HL-60 (cell line): ENCODE measurements at regions not wholly inside any gene's neighbourhood (a gene's known extent, or its start where the extent isn't known, plus 50 kb on each side); places are given as distances from the start of the nearest gene placed in this dataset.

ENCODE experiments used
- TF ChIP-seq, protein P1 (sequence below): IDR thresholded peaks from one replicate; pipeline ENCODE4 v1.5.1; 2011; ENCODE audit warnings: low read length, control low read depth, inconsistent platforms; ENCODE audit not compliant: insufficient read depth
- TF ChIP-seq, protein P2 (sequence below): IDR thresholded peaks from 2 replicates; pipeline ENCODE4 v1.6.1; 2012; ENCODE audit warnings: low read depth; ENCODE audit not compliant: insufficient replicate concordance

DNA sequence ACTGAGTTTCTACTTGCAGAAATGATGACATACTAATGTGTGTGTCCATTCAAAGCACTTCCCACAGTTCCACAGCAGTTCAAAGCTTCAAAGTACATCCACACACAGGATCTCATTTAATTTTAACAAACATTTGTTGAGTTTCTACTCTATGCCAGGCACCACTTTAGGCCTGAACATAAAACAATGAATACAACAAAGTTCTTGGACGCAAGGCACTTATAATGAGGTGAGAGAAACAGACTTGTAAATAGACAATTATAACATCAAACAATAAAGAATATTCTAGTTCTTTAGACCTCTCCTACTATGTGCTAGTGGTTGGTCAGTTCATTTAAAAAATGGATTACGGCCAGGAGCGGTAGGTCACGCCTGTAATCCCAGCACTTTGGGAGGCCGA is 82.0 kb upstream of the SPANXB1 start:
- TF ChIP-seq, protein P1, sequence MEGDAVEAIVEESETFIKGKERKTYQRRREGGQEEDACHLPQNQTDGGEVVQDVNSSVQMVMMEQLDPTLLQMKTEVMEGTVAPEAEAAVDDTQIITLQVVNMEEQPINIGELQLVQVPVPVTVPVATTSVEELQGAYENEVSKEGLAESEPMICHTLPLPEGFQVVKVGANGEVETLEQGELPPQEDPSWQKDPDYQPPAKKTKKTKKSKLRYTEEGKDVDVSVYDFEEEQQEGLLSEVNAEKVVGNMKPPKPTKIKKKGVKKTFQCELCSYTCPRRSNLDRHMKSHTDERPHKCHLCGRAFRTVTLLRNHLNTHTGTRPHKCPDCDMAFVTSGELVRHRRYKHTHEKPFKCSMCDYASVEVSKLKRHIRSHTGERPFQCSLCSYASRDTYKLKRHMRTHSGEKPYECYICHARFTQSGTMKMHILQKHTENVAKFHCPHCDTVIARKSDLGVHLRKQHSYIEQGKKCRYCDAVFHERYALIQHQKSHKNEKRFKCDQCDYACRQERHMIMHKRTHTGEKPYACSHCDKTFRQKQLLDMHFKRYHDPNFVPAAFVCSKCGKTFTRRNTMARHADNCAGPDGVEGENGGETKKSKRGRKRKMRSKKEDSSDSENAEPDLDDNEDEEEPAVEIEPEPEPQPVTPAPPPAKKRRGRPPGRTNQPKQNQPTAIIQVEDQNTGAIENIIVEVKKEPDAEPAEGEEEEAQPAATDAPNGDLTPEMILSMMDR, result no peak
- TF ChIP-seq, protein P2, sequence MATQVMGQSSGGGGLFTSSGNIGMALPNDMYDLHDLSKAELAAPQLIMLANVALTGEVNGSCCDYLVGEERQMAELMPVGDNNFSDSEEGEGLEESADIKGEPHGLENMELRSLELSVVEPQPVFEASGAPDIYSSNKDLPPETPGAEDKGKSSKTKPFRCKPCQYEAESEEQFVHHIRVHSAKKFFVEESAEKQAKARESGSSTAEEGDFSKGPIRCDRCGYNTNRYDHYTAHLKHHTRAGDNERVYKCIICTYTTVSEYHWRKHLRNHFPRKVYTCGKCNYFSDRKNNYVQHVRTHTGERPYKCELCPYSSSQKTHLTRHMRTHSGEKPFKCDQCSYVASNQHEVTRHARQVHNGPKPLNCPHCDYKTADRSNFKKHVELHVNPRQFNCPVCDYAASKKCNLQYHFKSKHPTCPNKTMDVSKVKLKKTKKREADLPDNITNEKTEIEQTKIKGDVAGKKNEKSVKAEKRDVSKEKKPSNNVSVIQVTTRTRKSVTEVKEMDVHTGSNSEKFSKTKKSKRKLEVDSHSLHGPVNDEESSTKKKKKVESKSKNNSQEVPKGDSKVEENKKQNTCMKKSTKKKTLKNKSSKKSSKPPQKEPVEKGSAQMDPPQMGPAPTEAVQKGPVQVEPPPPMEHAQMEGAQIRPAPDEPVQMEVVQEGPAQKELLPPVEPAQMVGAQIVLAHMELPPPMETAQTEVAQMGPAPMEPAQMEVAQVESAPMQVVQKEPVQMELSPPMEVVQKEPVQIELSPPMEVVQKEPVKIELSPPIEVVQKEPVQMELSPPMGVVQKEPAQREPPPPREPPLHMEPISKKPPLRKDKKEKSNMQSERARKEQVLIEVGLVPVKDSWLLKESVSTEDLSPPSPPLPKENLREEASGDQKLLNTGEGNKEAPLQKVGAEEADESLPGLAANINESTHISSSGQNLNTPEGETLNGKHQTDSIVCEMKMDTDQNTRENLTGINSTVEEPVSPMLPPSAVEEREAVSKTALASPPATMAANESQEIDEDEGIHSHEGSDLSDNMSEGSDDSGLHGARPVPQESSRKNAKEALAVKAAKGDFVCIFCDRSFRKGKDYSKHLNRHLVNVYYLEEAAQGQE, result no peak
